HG03066 (cell line): ENCODE measurements at regions not wholly inside any gene's neighbourhood (a gene's known extent, or its start where the extent isn't known, plus 50 kb on each side); places are given as distances from the start of the nearest gene placed in this dataset.
"Not testable (repeated sequence)": the region's sequence is repeated elsewhere in the genome, so short reads cannot be mapped to it uniquely, and the experiment has no call there.

Source experiments
- ATAC-seq: cut with Tn5 transposase; IDR thresholded peaks from one replicate; pipeline ENCODE4 v1.9.1; 2021; ENCODE audit warnings: low read depth; ENCODE audit not compliant: unreplicated experiment

GRCh38 chr6:130699742-130700141, 127.5 kb upstream of the SMLR1 start:
- no peak for ATAC-seq

- ATAC-seq, result no peak
These were observed 126.8 kb upstream of the SMLR1 start for GRCh38 chr6:130700397-130700796.

- no peak for ATAC-seq
These were observed 118.9 kb upstream of the SMLR1 start for GRCh38 chr6:130708338-130708737.

- ATAC-seq, result not testable (repeated sequence)
These were observed 115.6 kb upstream of the SMLR1 start for GRCh38 chr6:130711641-130712040.

- ATAC-seq, result no peak
These were observed 114.1 kb upstream of the SMLR1 start for GRCh38 chr6:130713144-130713543.

GRCh38 chr6:130715058-130715457, 112.1 kb upstream of the SMLR1 start:
- ATAC-seq, result no peak

GRCh38 chr6:130716466-130716865, 110.7 kb upstream of the SMLR1 start:
- ATAC-seq, result no peak

GRCh38 chr6:130717657-130718056, 109.5 kb upstream of the SMLR1 start:
- no peak for ATAC-seq

GRCh38 chr6:130720076-130720715, 107.0 kb upstream of the SMLR1 start:
- ATAC-seq, result no peak

- ATAC-seq, result no peak
These were observed 103.1 kb upstream of the SMLR1 start for GRCh38 chr6:130724089-130724488.

- no peak for ATAC-seq
These were observed 101.7 kb upstream of the SMLR1 start for GRCh38 chr6:130725551-130725950.

- not testable (repeated sequence) for ATAC-seq
These were observed 99.1 kb upstream of the SMLR1 start for GRCh38 chr6:130728064-130728463.

- ATAC-seq, result no peak
These were observed 96.6 kb upstream of the SMLR1 start for GRCh38 chr6:130730600-130730999.

- ATAC-seq, result no peak
These were observed 93.0 kb upstream of the SMLR1 start for GRCh38 chr6:130734161-130734560.

- no peak for ATAC-seq
These were observed 86.9 kb upstream of the SMLR1 start for GRCh38 chr6:130740308-130740707.

GRCh38 chr6:130742131-130742681, 85.0 kb upstream of the SMLR1 start:
- no peak for ATAC-seq

GRCh38 chr6:130743175-130743574, 84.0 kb upstream of the SMLR1 start:
- ATAC-seq, result no peak

- no peak for ATAC-seq
These were observed 82.4 kb upstream of the SMLR1 start for GRCh38 chr6:130744576-130745366.

GRCh38 chr6:130748041-130748440, 79.2 kb upstream of the SMLR1 start:
- ATAC-seq, result no peak

GRCh38 chr6:130749402-130749801, 77.8 kb upstream of the SMLR1 start:
- ATAC-seq, result no peak

GRCh38 chr6:130752267-130752666, 74.9 kb upstream of the SMLR1 start:
- no peak for ATAC-seq
